GM12865 (cell line): ENCODE measurements at regions not wholly inside any gene's neighbourhood (a gene's known extent, or its start where the extent isn't known, plus 50 kb on each side); places are given as distances from the start of the nearest gene placed in this dataset.

Experiments used
- DNase-seq: peaks from one replicate; pipeline ENCODE4 v3.0.0; 2010; ENCODE audit warnings: low read depth
- H3K4me3 ChIP-seq: 2 replicates; pipeline ENCODE4 v1.5.1; 2011; ENCODE audit warnings: mild to moderate bottlenecking, low read depth, low read length, control low read depth
- CTCF ChIP-seq: IDR thresholded peaks from 2 replicates; pipeline ENCODE4 v1.5.1; 2011; ENCODE audit warnings: low read length, control low read depth, low read depth, inconsistent platforms; ENCODE audit not compliant: insufficient read depth; ENCODE audit errors: missing control alignments

- no peak for TF ChIP-seq CTCF
Observed at GRCh38 chr6:101003075-101003474, 121.9 kb upstream of the ASCC3 start.

DNA sequence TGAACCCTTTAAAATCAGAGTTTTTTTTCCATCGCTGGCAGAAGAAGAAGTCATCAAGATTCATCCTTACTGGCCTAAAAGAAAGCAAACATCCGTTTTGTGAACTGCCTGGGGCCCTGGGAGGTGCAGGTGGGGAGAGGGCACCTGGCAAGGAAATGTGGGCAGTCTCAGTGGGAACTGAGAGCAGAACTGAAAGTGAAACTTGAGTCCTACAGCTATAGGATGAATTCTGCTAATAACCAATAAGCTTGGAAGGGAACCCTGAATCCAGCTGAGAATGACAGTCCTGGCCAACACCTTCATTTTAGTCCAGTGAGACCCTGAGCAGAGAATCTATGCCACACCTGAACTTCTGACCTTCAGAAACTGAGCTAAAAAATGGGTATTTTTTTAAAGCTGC is 130.1 kb upstream of the ASCC3 start:
- peak; percentile 50 for DNase-seq
- TF ChIP-seq CTCF: no peak
- no peak overlapping the region for H3K4me3 ChIP-seq

More at GRCh38 chr6:101003075-101003474, 121.9 kb upstream of the ASCC3 start:
- H3K4me3 ChIP-seq: no peak overlapping the region
- no peak for DNase-seq

GRCh38 chr6:101013612-101014195 is 132.6 kb upstream of the ASCC3 start:
- DNase-seq: no peak
- no peak overlapping the region for H3K4me3 ChIP-seq
- TF ChIP-seq CTCF: no peak

- no peak overlapping the region for H3K4me3 ChIP-seq
- no peak for DNase-seq
- no peak for TF ChIP-seq CTCF
Observed at GRCh38 chr6:101015541-101015940, 134.4 kb upstream of the ASCC3 start.

- no peak for DNase-seq
- no peak for TF ChIP-seq CTCF
- no peak overlapping the region for H3K4me3 ChIP-seq
Observed at GRCh38 chr6:101016163-101016562, 135.0 kb upstream of the ASCC3 start.

DNA sequence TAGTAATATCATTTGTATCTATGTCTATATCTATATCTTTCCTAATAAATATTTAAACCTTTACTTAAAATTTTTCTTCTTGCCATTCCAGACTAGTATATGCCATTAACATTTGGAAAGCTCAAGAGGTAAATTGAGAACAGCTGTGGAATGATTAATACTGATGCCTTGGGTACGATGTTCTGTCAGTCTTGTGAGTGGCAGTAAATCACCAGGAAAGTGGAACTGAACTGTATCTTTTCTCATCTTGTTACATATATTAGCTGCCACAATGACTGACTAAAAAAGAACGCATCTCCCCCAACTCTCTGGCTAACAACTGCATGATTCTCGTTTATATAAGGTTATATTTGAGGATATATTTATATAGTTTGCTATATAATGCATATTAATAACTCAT is 137.0 kb upstream of the ASCC3 start:
- TF ChIP-seq CTCF: no peak
- H3K4me3 ChIP-seq: no peak overlapping the region
- no peak for DNase-seq

DNA sequence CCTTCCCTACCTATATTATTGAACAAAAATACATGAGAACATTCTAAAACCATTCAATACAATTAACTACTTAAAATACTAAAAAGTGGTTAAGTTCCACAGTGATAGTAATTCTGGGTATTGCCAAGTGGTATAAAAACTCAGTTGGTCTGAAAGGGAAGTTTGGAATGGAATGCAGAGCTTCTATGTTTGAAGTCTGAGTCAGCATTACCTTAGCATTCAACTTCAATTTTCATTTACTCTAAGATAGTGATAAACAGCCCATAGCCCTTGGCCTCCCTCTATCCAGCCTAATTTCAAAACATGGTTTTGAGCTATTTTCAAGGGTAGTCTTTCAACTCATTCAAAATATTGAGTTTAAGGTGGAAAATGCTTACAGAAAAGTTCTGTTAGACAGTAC is 140.4 kb upstream of the ASCC3 start:
- no peak for TF ChIP-seq CTCF
- no peak for DNase-seq
- no peak overlapping the region for H3K4me3 ChIP-seq
